VCaP (cell line): ENCODE measurements at regions not wholly inside any gene's neighbourhood (a gene's known extent, or its start where the extent isn't known, plus 50 kb on each side); places are given as distances from the start of the nearest gene placed in this dataset.

Source experiments
- H3K27ac ChIP-seq: fragments of 450-650 bp; 2 replicates; pipeline ENCODE4 v1.5.1; 2017
- CTCF ChIP-seq: fragments of 450-650 bp; conservative IDR thresholded peaks from 2 replicates; pipeline ENCODE4 v1.5.1; 2017; ENCODE audit warnings: mild to moderate bottlenecking, moderate library complexity

DNA sequence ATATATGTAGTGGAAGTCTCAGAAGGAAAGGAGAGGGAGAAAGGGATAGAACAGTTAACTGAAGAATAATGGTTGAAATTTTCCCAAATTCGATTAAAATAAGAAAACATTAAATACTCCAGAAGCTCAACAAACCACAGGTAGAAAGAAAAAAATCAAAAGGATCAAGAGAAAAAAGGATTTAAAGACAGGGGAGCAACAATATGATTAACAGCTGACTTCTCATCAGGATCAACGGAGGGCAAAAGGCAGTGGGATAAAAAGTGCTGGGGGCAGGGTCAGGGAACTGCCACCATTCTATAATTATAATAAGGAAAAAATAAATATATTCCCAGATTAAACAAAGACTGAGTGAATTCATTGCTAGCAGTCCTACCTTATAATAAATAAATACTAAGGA, 55.3 kb downstream of the CDKN2C start:
- no peak overlapping the region for H3K27ac ChIP-seq
- TF ChIP-seq CTCF, result no peak

DNA sequence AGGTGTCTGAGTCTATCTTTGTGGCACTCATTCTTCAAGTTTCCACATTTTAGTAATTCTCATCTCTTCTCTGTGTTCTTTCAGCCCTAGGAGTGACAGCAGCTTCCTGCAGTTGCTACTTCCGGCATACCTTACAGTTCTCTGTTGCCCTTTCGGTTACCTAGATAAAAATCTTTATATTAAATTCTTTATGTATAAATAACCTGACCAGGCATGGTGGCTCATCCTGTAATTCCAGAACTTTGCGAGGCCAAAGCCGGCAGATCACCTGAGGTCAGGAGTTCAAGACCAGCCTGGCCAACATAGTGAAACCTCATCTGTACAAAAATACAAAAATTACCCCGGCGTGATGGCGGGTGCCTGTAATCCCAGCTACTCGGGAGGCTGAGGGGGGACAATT, 62.9 kb downstream of the CDKN2C start:
- peak overlapping the region; percentile 31 for H3K27ac ChIP-seq
- TF ChIP-seq CTCF, result no peak

- no peak for TF ChIP-seq CTCF
- H3K27ac ChIP-seq, result no peak overlapping the region
These were observed 57.8 kb upstream of the C1orf185 start for GRCh38 chr1:51044199-51044598.

GRCh38 chr1:51044834-51045233, 57.2 kb upstream of the C1orf185 start:
- H3K27ac ChIP-seq, result no peak overlapping the region
- TF ChIP-seq CTCF, result peak; percentile 67

GRCh38 chr1:51048021-51048420, 54.0 kb upstream of the C1orf185 start:
- no peak for TF ChIP-seq CTCF
- no peak overlapping the region for H3K27ac ChIP-seq

- TF ChIP-seq CTCF, result no peak
- H3K27ac ChIP-seq, result no peak overlapping the region
These were observed 53.4 kb upstream of the C1orf185 start for GRCh38 chr1:51048670-51049069.
